ENCODE measurements at regions not wholly inside any gene's neighbourhood (a gene's known extent, or its start where the extent isn't known, plus 50 kb on each side); places are given as distances from the start of the nearest gene placed in this dataset.

DNA sequence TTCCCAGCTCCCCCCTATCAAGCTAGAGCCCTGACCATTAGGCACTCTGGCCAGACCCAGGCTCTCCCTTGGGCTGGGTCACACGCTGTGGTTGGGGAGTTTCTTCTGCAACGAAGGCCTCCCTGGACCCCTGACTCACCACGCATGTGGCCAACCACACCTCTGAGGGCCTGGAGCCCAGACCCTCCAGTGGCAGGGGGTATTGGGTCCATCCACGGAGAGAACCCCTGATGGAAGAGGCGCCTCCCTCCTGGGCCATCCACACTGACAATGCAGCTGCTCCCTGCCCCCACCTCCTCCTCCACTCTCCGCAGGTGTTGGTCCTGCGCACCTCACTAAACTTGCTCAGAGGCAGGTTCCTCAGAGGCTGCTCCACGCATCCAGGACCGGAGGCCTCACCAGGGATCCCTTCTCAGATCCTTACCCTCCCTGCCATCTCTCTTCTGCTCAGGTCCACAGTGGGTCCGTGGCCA lies 125.4 kb downstream of the RNASET2 start:
- no peaks in the 10 kb centered on the region for H3K36me3 ChIP-seq
- no peak overlapping the region for H3K27ac ChIP-seq
- no peaks in the 10 kb centered on the region for H3K9me3 ChIP-seq
- no peaks in the 10 kb centered on the region for H3K4me1 ChIP-seq
- no peak overlapping the region for H3K4me3 ChIP-seq
- TF ChIP-seq, protein P1, sequence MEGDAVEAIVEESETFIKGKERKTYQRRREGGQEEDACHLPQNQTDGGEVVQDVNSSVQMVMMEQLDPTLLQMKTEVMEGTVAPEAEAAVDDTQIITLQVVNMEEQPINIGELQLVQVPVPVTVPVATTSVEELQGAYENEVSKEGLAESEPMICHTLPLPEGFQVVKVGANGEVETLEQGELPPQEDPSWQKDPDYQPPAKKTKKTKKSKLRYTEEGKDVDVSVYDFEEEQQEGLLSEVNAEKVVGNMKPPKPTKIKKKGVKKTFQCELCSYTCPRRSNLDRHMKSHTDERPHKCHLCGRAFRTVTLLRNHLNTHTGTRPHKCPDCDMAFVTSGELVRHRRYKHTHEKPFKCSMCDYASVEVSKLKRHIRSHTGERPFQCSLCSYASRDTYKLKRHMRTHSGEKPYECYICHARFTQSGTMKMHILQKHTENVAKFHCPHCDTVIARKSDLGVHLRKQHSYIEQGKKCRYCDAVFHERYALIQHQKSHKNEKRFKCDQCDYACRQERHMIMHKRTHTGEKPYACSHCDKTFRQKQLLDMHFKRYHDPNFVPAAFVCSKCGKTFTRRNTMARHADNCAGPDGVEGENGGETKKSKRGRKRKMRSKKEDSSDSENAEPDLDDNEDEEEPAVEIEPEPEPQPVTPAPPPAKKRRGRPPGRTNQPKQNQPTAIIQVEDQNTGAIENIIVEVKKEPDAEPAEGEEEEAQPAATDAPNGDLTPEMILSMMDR (IDR thresholded peaks at IDR 0.05): no peak
- H3K27me3 ChIP-seq: no peaks in the 10 kb centered on the region
- DNase-seq (ENCODE audit: low spot score): no peak

DNA sequence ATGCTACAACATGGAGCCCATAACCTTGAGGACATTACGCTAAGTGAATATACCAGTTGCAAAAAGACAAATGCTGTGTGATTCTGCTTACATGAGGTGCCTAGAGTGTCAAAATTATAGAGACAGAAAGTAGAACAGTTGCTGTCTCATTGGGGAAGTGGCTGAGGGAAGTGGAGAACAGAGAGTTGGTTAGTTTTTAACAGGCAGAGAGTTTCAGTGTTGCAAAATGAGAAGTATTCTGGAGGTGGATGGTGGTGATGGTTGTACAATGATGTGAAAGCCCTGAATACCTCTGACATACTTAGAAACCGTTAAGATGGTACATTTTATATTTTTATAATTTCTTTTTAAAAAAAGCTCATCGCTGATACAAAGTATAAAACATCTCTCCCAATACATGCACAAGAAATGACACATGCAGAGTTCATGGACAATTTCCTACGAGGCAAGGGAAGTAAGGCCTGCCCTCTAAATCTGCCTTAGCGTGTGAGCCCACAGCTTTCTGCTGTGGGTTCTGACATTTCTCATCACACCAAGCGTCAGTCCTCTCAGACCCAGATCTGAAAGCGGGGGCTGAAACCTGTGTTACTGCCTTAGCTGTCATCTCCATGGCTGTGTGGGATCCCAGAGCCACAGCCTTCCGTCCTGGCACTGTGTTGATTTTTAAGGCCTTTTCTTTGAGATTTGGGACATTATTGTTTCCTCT lies 126.0 kb downstream of the RNASET2 start:
- no peaks in the 10 kb centered on the region for H3K4me1 ChIP-seq
- no peak overlapping the region for H3K27ac ChIP-seq
- H3K27me3 ChIP-seq: no peaks in the 10 kb centered on the region
- DNase-seq (ENCODE audit: low spot score): no peak
- TF ChIP-seq, protein P1 (IDR thresholded peaks at IDR 0.05): no peak
- no peaks in the 10 kb centered on the region for H3K36me3 ChIP-seq
- no peaks in the 10 kb centered on the region for H3K9me3 ChIP-seq
- no peak overlapping the region for H3K4me3 ChIP-seq

DNA sequence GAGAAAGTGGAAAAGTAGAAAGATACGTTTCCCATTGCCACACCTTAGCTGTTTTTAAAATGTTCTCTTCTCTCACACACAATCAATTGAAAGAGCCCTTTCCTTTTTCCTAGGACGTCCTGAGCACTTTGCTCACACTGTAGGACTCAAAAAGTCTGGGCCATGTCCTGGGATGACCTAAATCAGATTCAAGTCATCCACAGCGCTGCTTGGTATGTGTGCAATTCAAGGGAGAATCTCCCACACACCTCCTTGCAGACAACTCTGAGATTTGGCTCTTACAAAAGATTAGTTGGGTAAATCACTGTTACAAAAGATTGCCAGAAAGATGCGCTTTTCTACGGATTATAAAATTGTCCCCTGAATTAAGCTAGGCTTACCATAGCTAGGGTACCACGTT lies 130.1 kb downstream of the RNASET2 start:
- H3K27me3 ChIP-seq: no peaks in the 10 kb centered on the region
- H3K36me3 ChIP-seq: no peaks in the 10 kb centered on the region
- TF ChIP-seq, protein P1 (IDR thresholded peaks at IDR 0.05): no peak
- no peak overlapping the region for H3K27ac ChIP-seq
- no peak overlapping the region for H3K4me3 ChIP-seq
- no peaks in the 10 kb centered on the region for H3K9me3 ChIP-seq
- no peaks in the 10 kb centered on the region for H3K4me1 ChIP-seq
- no peak for DNase-seq (ENCODE audit: low spot score)

DNA sequence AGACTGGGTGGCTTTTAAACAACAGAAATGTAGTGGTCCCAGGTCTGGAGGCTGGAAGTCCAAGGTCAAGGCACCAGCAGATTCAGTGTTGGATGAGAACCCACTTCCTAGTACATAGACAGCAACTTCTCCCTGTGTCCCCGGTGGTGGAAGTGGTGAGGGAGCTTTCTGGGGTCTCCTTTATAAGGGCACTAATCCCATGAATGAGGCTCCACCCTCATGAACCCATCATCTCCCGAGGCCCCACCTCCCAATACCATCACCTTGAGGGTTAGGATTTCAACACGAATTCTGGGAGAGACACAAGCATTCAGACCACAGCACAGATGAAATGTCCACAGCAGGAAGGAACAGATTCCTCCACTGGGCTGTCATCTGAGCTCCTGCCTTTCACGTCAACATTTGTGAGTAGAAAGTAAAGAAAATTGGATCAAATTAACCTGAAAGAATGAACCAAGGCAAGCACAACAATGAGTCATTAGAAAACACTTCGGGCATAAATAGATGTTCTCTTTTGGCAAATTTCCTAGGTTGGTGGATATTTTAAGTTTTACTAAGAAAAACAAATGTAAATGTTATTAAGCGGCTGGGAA lies 130.7 kb downstream of the RNASET2 start:
- TF ChIP-seq, protein P1 (IDR thresholded peaks at IDR 0.05): no peak
- H3K9me3 ChIP-seq: no peaks in the 10 kb centered on the region
- no peak overlapping the region for H3K27ac ChIP-seq
- no peaks in the 10 kb centered on the region for H3K36me3 ChIP-seq
- no peak for DNase-seq (ENCODE audit: low spot score)
- no peak overlapping the region for H3K4me3 ChIP-seq
- H3K27me3 ChIP-seq: no peaks in the 10 kb centered on the region
- H3K4me1 ChIP-seq: no peaks in the 10 kb centered on the region

DNA sequence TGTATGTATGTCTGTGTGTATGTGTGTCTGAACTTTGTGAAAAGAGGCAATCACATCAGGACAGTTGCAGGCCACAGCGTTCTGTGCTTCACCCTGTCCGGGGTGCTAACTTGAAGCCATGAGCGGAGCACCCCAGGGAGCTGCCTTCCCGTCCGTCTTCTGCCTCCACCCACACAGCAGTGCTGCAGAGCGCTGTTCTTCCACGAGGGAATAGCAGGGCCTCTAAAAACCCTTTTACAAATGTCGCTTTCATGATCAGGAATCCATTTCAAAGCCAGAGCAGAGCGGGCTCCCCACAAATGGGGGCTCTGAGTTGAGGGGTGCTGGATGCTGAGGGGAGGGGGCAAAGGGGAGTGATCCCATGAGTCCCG lies 131.5 kb downstream of the RNASET2 start:
- TF ChIP-seq, protein P1 (IDR thresholded peaks at IDR 0.05): no peak

More for the DNA sequence above, 131.5 kb downstream of the RNASET2 start:
- H3K27ac ChIP-seq: no peak overlapping the region
- no peak for DNase-seq (ENCODE audit: low spot score)
- no peak overlapping the region for H3K4me3 ChIP-seq
- H3K36me3 ChIP-seq: no peaks in the 10 kb centered on the region
- no peaks in the 10 kb centered on the region for H3K9me3 ChIP-seq
- H3K4me1 ChIP-seq: no peaks in the 10 kb centered on the region
- H3K27me3 ChIP-seq: no peaks in the 10 kb centered on the region

All from right atrium auricular region (tissue), 2 donors.